ENCODE measurements at regions not wholly inside any gene's neighbourhood (a gene's known extent, or its start where the extent isn't known, plus 50 kb on each side); places are given as distances from the start of the nearest gene placed in this dataset.
"Not testable (repeated sequence)": the region's sequence is repeated elsewhere in the genome, so short reads cannot be mapped to it uniquely, and the experiment has no call there.

DNA sequence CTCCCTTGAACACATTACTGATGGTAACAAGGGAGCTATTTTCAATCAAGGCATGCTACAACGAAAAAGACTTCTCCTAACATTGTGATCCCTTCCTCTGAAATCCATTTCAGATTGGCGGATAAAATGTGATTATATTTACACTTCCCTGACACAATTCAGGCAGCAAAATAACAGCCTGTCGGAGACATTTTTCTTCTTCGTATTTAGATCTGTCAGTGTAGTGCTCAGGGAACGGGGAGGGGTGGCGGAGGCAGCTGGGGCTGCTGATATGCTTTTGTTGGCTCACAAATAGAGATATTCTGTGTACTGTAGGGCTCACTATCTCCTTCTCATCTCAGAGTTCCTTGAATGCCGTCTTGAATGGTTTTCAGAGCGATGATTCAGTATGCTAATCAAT is 1261.7 kb upstream of the AUTS2 start:
- no peak for DNase-seq

- no peak for DNase-seq
These were observed 1249.9 kb upstream of the AUTS2 start for GRCh38 chr7:68348401-68348800.

DNA sequence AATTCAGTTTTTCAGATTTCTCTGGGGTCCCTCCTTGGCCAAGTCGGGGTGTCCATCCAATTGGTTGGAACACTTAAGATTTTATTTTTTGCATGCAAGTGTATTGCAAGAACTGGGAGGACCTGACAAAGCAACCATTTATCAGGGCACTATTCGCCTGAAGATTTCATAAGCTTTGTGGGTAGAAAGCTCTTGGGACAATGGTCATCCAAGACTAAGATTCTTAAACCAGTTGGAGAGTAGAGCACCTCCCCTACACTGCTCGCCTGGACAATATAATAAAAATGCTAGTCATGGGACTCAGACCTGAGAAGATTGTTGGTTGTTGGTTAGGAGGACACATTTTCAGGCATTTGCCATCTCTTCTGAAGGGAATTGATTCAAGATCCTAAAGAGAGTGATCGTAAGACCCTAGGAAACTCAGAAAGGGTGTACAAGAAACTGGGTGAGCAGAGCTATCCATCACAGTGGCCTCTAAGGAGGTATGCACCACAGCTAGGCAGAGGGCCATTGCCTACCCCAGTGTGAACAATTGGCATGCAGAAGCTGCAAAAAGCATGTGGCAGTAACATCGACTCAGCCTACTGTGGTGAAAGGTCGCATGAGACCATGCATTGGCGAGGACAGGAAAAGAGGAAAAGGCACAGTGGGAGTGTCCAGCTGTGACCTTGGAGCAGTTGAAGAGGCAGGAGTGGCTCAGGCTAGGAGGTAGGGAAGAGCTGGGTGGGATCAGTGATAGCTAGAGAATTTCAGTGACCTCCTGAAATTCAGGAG is 1235.3 kb upstream of the AUTS2 start:
- no peak for DNase-seq

DNA sequence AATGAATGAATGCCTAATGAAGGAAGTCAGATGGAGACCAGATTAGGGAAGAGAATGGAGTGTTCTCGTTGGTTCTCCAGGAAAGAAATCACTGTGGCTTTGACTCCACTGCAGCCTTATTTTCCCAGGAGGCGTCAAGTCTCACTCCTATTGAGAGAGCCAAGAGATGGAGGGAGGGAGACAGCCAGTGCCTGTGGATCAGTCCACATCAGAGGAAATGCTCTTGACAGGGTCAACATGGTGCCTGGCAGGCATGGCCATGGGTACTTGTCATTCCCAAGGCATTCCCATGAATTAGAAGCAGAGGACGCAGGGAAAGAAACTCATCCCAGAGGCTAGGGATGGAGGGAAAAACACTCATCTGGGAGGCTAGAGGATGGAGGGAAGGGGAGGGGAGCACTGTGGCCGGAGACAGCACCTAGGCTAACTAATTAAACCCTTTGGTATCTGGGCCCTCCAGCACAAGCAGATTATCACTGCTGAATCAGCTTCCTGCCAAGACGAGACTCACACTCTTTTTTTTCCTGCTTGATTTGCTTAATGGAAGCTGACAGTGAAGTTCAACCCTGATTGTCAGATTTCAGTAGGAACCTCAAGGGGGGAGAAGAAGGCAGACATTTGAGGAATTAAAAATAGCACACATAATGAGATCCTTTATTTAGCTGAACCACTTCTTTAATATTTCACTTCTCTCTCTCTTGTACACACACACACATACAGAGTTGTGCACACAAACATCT is 1233.2 kb upstream of the AUTS2 start:
- no peak for DNase-seq

GRCh38 chr7:68371985-68372384 is 1226.3 kb upstream of the AUTS2 start:
- no peak for DNase-seq

DNA sequence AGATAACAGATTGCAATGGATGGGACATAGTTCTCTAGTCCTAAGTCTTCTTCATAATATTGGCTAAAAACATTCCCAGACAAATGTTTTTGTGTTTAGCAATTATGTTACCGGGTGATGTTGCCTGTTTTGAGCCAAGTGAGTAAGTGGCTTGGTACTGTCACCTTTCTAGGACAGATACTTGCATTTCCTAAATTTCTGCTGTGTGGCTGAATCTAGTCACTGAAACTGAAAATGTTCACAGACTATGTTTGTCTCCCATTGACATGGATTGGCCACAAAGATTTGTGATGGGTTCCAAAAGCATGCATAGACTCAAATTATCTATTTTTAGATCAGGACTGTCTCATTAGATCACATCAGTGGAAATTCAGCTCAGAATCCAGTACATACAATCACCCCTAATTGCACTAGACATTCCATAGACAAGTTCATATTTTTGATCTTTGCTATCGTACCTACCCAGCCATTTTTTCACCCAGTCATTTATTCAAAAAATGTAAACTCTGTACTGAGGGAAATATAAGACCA is 1222.1 kb upstream of the AUTS2 start:
- DNase-seq: no peak

- peak; percentile 43 for DNase-seq
These were observed 1216.5 kb upstream of the AUTS2 start for GRCh38 chr7:68381731-68382130.

- no peak for DNase-seq
These were observed 1213.7 kb upstream of the AUTS2 start for GRCh38 chr7:68384581-68384980.

GRCh38 chr7:68393051-68393450 is 1205.2 kb upstream of the AUTS2 start:
- DNase-seq: no peak

DNA sequence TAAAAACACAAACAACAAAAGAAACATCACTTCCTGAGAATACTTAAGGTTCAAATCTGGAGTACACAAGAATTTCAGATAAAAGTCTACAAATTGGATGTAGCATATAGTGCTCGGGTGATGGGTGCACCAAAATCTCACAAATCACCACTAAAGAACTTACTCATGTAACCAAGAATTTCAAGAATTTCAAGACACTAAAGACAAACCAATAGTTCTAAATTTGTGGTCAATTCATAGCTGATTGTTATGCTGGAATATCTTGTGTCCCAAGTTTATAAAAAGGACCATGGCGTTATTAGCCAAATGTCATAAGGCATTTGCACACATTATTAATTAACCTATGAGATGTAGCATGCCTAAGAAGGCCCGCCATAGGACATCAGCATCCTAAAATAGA is 1204.1 kb upstream of the AUTS2 start:
- DNase-seq: no peak

- DNase-seq: no peak
These were observed 1198.2 kb upstream of the AUTS2 start for GRCh38 chr7:68399991-68400590.

DNA sequence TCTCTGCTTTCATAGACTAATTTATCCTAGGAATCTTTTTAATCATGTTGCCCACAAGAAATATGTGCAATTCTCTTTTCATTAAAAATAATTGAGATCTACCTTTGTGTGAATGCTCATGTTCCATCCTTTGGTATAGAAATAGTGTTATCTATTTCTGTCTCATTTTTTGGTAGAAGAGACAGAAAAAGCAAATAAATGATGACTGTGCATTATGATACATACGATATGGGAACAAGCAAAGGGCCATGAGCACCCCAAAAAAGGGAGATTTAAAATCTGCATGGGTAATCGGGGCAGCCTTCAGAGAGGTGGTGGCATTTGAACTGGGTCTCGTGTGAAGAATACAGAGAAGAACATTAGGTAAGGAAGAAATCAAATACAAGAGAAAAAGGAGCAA is 1197.5 kb upstream of the AUTS2 start:
- DNase-seq: no peak

DNA sequence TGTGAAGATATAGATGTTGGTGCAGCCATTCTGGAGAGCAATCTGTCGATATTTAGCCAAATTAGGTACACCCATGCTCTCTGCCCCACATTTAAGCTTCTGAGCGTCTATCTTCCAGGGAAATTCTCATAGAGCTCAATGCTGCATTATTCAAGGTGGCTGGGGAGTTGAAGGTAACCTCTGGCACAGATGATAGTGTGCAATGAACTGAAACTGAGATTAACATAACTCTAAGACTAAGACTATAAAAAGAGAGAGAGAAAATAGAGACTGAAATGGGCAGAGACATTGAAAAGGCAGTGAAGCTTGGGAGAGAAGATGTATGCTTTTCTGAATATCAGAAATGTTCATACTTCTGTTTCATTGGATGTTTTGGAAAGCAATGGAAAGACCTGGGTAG is 1197.0 kb upstream of the AUTS2 start:
- no peak for DNase-seq

DNA sequence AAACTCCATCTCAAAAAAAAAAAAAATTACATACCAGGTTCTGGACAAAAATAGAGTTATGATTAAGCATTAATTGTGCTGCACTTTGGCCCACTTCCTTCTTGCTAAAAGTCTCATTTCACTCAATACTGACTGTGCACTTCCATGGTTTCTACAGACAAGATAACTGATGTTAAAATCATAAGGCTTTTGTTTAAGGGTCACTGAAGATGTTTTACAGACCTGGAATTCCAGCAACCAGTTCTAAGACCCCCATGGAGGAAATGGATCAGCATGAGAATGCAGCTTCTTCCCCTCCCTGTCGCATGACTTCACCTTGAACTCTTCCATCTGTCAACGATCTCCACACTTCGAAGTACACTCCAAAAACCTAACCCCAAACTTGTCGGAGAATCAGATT is 1191.8 kb upstream of the AUTS2 start:
- DNase-seq: no peak

GRCh38 chr7:68407460-68407859 is 1190.8 kb upstream of the AUTS2 start:
- DNase-seq: no peak

GRCh38 chr7:68408873-68409272 is 1189.4 kb upstream of the AUTS2 start:
- no peak for DNase-seq

GRCh38 chr7:68409851-68410250 is 1188.4 kb upstream of the AUTS2 start:
- DNase-seq: no peak

DNA sequence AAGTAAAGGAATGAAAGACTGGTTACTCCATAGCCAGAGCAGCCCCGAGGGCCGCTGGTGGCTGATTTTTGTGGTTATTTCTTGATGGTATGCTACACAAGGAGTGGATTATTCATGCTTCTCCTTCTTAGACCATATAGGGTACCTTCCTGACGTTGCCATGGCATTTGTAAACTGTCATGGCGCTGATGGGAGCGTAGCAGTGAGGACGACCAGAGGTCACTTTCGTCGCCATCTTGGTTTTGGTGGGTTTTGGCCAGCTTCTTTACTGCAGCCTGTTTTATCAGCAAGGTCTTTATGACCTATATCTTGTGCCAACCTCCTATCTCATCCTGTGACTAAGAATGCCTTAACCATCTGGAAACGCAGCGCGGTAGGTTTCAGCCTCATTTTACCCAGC is 1187.6 kb upstream of the AUTS2 start:
- not testable (repeated sequence) for DNase-seq

DNA sequence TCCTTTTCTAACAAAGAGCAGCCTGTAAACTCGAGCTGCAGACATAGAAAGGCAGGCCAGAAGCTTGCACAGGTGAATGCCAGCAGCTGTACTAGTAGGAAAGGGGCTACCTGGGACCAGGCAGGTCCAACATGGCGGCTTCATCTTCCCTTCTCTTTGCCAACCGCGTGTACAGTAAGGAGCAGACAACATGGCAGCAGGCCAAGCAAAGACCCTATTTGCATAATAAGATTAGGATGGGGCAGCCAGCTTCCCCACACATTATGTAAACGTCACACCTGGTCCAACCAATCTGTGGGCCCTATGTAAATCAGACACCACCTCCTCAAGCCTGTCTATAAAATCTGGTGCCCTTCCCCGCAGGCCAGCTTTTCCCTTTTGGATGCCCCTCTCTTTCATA is 1186.5 kb upstream of the AUTS2 start:
- DNase-seq: no peak

GRCh38 chr7:68414631-68415425 is 1183.4 kb upstream of the AUTS2 start:
- DNase-seq: no peak

GRCh38 chr7:68417002-68417401 is 1181.3 kb upstream of the AUTS2 start:
- no peak for DNase-seq

DNA sequence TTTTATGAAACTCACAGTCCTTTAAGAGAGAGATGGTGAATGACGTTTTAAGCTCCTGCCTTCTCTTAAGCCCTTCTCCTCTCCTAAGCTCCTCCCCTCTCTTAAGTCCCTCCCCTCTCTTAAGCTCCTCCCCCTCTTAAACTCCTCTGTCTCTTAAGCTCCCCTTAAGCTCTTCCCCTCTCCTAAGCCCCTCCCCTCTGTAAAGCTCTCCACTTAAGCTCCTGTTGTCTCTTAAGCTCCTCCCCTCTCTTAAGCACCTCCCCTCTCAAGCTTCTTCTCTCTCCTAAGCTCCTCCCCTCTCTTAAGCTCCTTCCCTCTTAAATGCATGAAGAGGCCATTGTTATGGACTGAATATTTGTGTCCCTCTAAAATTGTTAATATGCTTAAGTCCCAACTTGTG is 1180.6 kb upstream of the AUTS2 start:
- DNase-seq: no peak

Measured in NCI-H345 (cell line).